NB4 (cell line): ENCODE measurements at regions not wholly inside any gene's neighbourhood (a gene's known extent, or its start where the extent isn't known, plus 50 kb on each side); places are given as distances from the start of the nearest gene placed in this dataset.

ENCODE experiments used
- CTCF ChIP-seq: IDR thresholded peaks from one replicate; pipeline ENCODE4 v1.5.1; 2012; ENCODE audit warnings: low read depth, low read length
- MYC ChIP-seq: IDR thresholded peaks from 2 replicates; pipeline ENCODE4 v1.6.1; 2011; ENCODE audit warnings: low read depth, low read length
- POLR2A ChIP-seq: IDR thresholded peaks from 2 replicates; pipeline ENCODE4 v1.6.1; 2011; ENCODE audit warnings: mild to moderate bottlenecking; ENCODE audit not compliant: insufficient read length; ENCODE audit errors: extremely low read depth
- TF ChIP-seq, protein P1 (sequence below): IDR thresholded peaks from 2 replicates; pipeline ENCODE4 v1.6.1; 2011; ENCODE audit warnings: low read depth, low read length

DNA sequence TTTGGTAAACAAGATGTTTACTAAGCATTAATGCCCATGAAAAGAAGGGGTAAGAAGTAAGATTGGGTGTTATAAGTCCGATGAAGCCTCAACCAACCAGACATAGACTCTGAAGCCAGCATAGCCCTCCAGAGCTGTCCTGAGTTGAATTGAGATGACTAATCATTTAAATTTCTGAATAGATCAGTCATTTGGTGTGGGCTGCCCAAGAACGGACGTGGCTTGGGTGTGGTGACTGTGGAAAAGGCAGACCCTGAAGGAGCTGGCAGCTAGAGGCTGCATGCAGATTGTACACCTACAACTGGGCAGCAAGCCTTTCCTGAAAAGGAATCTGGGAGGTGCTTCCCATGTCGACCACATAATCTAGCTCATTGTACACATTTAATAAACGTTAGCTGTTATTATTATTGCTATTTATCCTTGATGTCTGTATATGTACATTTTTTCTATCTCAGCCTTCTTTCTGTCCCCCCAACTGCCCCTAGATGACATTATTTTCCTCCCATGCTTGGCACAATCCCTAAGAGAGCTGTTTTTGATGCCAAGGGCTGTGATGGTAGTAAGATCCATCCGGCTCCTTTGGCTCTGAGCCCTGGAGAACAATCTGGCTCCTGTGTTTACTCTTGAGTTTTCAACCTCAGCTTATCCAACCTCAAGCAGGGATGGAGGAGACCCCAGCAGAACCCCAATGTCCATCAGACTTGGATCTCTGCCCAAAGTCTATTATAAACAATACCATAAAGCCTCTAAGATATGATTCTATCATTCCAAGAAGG, 57.6 kb upstream of the JAG1 start:
- TF ChIP-seq CTCF: no peak
- no peak for TF ChIP-seq POLR2A
- TF ChIP-seq, protein P1, sequence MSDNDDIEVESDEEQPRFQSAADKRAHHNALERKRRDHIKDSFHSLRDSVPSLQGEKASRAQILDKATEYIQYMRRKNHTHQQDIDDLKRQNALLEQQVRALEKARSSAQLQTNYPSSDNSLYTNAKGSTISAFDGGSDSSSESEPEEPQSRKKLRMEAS: no peak
- no peak for TF ChIP-seq MYC
